ENCODE measurements at regions not wholly inside any gene's neighbourhood (a gene's known extent, or its start where the extent isn't known, plus 50 kb on each side); places are given as distances from the start of the nearest gene placed in this dataset.

DNA sequence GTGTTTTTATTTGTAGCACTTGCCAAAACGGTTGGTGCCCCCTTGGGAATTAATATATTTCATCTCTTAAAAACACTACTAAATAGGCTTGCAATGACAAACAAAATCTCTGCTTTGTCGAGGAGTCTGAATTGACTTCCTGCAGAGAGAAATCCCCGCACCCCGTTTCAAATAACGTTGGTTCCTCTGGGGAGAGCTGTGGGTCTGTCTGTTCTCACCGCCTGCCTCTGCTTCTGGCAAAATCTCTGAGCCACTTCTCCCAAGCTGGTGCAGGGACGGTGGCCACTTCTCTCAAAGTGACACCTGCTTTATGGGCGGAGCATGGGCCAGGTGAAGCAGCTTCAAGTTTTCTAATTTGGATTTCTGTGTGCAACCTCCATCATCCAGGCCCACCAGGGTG is 186.3 kb upstream of the ADARB2 start:
- TF ChIP-seq, protein P1, sequence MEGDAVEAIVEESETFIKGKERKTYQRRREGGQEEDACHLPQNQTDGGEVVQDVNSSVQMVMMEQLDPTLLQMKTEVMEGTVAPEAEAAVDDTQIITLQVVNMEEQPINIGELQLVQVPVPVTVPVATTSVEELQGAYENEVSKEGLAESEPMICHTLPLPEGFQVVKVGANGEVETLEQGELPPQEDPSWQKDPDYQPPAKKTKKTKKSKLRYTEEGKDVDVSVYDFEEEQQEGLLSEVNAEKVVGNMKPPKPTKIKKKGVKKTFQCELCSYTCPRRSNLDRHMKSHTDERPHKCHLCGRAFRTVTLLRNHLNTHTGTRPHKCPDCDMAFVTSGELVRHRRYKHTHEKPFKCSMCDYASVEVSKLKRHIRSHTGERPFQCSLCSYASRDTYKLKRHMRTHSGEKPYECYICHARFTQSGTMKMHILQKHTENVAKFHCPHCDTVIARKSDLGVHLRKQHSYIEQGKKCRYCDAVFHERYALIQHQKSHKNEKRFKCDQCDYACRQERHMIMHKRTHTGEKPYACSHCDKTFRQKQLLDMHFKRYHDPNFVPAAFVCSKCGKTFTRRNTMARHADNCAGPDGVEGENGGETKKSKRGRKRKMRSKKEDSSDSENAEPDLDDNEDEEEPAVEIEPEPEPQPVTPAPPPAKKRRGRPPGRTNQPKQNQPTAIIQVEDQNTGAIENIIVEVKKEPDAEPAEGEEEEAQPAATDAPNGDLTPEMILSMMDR (conservative IDR thresholded peaks at IDR 0.05; ENCODE audit: low read length) = no peak
- no peak for TF ChIP-seq EZH2phosphoT487 (IDR thresholded peaks at IDR 0.05; ENCODE audit: borderline replicate concordance, low read depth, low read length)
